WTC11 (cell line): ENCODE measurements at regions not wholly inside any gene's neighbourhood (a gene's known extent, or its start where the extent isn't known, plus 50 kb on each side); places are given as distances from the start of the nearest gene placed in this dataset.

Experiments
- CBFB ChIP-seq: sonication (generic); formaldehyde crosslinking; IDR thresholded peaks from 2 replicates; pipeline ENCODE4 v1.8.1; 2022; ENCODE audit warnings: mild to moderate bottlenecking, low read depth, missing genetic modification reagents
- NR2C2 ChIP-seq: sonication (generic); formaldehyde crosslinking; IDR thresholded peaks from 2 replicates; pipeline ENCODE4 v1.8.0; 2022; ENCODE audit warnings: mild to moderate bottlenecking, missing genetic modification reagents
- ZNF121 ChIP-seq: sonication (generic); formaldehyde crosslinking; IDR thresholded peaks from 2 replicates; pipeline ENCODE4 v1.8.0; 2023; ENCODE audit warnings: missing genetic modification reagents
- ZNF138 ChIP-seq: sonication (generic); formaldehyde crosslinking; conservative IDR thresholded peaks from 2 replicates; pipeline ENCODE4 v1.8.1; 2022; ENCODE audit warnings: mild to moderate bottlenecking, moderate library complexity, missing genetic modification reagents
- ZNF232 ChIP-seq: sonication (generic); formaldehyde crosslinking; IDR thresholded peaks from 2 replicates; pipeline ENCODE4 v1.8.0; 2022; ENCODE audit warnings: mild to moderate bottlenecking, missing genetic modification reagents
- TF ChIP-seq, protein P1 (sequence below): fragments of 200-600 bp; IDR thresholded peaks from 2 replicates; pipeline ENCODE4 v1.8.0; 2022; ENCODE audit warnings: antibody characterized with exemption
- TF ChIP-seq, protein P2 (sequence below): sonication (generic); formaldehyde crosslinking; IDR thresholded peaks from 2 replicates; pipeline ENCODE4 v1.8.0; 2022; ENCODE audit warnings: mild to moderate bottlenecking, missing genetic modification reagents

DNA sequence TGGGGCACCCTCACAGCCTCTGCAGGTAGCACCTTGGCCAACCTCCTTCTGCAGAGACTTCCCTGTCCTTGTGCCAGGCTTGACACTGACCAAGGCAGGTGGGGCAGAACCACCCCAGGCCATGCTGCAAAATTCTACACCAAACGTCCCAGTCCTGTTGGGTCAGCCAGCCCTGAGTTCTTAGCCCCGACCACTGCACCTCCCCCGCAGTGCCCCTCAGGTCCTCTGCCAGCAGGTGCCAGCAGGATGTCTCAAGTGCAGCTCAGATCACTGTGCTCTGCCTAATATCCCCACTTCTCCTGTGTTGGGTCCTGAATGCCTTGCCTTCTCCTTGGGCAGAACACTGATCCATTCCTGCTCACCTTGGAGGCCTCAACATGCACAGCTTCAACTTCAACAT lies 999.7 kb downstream of the TBC1D22A start:
- no peak for TF ChIP-seq ZNF121 (CRISPR knock-in tag)
- TF ChIP-seq, protein P1, sequence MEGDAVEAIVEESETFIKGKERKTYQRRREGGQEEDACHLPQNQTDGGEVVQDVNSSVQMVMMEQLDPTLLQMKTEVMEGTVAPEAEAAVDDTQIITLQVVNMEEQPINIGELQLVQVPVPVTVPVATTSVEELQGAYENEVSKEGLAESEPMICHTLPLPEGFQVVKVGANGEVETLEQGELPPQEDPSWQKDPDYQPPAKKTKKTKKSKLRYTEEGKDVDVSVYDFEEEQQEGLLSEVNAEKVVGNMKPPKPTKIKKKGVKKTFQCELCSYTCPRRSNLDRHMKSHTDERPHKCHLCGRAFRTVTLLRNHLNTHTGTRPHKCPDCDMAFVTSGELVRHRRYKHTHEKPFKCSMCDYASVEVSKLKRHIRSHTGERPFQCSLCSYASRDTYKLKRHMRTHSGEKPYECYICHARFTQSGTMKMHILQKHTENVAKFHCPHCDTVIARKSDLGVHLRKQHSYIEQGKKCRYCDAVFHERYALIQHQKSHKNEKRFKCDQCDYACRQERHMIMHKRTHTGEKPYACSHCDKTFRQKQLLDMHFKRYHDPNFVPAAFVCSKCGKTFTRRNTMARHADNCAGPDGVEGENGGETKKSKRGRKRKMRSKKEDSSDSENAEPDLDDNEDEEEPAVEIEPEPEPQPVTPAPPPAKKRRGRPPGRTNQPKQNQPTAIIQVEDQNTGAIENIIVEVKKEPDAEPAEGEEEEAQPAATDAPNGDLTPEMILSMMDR = no peak
- TF ChIP-seq NR2C2 (CRISPR knock-in tag) = no peak
- TF ChIP-seq ZNF232 (CRISPR knock-in tag) = no peak
- TF ChIP-seq, protein P2, sequence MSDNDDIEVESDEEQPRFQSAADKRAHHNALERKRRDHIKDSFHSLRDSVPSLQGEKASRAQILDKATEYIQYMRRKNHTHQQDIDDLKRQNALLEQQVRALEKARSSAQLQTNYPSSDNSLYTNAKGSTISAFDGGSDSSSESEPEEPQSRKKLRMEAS = no peak
- TF ChIP-seq ZNF138 = no peak
- no peak for TF ChIP-seq CBFB
